HS-27A (cell line): ENCODE measurements at regions not wholly inside any gene's neighbourhood (a gene's known extent, or its start where the extent isn't known, plus 50 kb on each side); places are given as distances from the start of the nearest gene placed in this dataset.

Experiments
- DNase-seq: peaks from one replicate; pipeline ENCODE4 v3.0.0-alpha.2; 2012; ENCODE audit warnings: low read depth, missing footprints

DNA sequence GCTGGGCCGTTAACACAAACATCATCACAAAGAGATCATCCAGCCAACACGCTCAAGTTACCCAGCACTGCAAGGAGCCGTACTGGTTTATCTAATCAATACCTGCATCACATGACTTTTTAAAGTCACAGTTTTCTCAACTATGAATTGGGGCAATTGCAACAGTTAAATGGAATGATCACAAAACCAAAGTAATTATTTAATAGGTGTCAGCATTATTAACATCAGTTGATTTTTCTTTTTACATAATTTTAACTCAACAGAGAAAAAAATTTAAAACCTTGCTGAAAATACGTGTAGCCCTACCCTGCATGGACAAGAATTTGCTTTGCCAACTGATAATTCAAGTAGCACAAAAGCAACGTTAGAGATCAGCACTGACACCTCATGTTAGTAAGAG, 95.7 kb upstream of the SOX9 start:
- DNase-seq = no peak

DNA sequence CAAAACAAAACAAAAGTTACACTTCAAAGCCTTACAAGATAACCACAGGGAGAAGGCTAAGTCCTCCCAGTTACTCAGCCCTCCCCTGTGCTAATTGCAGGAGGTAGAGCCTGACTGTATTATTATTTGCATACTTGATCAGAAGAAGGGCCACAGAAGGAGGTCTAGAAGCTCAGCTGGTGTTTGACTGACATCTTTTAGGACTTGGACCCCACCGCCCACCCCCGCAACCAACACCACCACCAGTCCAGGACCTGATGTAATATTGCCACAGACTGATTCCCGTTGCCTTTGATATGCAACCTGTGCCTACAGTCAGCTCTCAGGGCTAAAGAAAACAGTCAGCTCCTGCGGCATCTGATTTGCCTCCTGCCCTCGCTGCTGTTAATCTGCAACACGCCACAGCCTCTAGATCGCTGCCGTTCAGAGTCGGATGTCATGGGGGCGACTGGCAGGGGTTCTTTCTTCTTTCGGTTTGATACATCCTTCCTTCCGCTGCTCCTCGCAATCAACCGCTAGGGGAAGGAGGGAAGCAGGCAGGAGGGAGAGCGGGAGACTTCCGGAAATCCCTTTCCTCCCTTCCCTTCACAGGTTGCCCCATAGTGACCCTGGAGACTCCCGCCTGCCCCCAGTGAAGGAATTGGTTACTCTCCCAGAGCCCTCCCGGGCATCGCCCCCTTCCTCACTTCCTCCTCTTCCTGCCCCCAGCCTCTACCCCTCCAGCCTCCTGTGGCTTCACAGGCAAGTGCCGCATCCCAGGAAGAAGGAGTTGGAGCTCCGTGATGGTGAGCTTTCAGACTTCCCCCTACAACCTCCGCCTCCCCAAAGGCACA, 90.5 kb upstream of the SOX9 start:
- DNase-seq = no peak

DNA sequence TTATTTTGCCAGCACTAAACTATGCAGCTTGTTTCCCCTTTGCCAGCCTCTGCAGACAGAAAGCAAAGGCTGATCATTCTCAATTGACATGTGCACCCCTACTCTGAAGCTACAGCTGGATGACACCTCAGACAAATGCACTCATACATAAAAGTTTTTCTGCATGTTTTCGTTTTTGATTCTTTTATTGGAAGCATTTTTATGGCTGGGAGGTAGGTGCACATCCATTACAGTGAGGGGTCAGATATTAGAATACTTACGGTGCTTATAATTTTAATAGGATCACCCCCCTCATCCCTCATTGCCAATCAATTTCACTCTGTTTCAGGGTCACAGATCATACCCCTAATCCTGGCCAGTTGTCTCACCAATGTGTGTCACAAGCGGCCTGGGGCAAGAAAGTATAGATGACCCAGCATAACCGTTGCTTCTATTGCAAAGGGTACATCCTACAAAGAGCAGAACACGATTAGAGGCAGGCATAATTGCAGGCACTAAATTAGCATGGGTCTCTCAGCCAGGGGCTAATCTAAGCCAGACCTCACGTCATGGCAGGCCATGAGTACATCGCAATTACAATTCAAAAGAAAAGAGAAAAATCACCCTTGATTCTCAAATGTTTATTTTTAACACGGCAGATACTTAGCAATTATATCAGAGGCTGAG, 89.5 kb upstream of the SOX9 start:
- no peak for DNase-seq

DNA sequence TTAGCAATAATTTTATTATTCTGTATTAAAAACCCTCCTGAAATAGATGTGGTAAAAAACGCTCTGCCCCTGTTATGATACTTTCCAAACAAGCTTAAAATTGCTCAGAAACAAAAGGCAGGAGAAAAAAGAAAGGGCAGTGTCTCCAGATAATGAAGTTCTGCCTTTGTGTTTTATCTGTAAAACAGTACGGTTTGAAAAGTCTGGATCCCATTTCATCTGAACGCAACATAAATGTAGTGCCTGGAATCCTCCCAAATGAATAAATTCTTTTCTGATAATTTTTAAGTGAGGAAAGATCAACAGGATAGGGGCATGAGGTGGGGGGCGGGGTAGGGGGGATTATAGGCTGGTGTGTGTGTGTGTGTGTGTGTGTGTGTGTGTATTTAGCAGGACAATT, 87.5 kb upstream of the SOX9 start:
- no peak for DNase-seq

DNA sequence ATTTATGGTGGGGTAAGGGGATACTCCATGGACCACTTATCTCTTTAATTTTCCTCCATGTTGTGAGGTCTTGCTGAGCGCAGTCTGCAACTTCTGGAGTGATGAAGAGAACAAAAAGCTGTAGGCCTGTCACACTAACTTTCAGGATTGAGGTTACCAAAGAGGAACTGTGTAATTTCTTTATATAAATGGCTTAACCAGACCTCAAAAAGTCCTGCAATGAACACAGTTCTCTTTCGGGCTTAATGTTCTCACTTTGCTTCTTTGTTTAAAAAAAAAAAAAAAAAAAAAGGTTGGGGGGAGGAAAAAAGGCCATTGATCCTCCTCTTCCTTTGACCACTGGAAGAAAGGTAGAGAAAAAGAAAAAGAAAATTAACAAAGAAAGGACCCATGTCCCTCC, 86.8 kb upstream of the SOX9 start:
- no peak for DNase-seq

DNA sequence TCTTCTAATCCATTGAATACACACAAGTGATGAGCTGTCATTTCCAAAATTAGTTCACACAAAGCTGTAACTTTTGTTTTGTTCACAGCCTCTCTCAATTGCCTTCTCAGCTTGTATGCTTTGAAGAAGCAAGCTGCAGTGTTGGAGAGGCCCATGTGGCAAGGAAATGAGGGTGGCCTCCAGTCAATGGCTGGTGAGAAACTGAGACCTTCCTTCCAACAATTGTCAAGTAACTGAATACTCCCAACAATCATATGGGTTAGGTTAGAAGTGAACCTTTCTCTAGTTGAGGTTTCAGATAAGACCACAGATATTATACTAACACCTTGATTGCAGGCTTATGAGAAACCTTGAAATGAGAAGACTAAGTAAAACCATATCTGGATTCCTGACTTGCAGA, 82.4 kb upstream of the SOX9 start:
- DNase-seq = no peak

DNA sequence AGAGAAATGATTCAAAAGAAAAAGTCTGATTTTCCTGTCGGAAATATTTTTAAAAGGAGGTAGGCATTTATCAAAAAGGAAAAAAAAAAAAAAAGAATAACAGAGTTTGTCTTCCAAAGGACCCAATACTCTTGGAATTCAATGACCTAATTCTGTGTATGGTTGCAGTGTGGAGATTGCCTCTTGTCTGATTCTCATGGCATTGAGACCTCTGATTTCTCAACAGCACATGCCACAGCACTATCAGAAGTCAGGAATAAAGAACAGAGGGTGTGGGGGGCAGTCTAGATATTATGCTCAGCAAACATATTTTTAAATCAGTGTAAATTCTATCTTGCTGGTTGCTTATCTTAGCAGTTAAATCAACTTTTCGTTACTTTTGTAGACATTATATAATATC, 81.3 kb upstream of the SOX9 start:
- no peak for DNase-seq

DNA sequence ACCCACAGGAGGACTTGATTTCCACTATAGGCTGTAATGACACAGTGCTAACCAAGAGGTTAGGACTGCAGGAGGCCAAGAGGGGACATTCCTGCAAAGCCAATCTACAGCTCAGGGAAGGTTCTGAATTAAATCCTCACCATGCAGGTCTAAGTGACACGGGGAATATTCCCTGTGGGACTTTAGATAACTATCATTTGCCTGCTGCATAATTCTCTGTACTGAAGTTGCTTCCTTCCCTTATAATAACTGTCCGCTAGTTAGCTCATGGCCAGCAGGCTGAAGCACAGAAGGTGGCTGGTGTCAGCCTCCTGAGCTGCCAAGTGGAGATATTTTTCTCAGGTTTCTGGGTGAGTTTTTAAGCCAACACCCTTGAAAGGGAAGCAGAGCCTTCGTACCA, 74.6 kb upstream of the SOX9 start:
- no peak for DNase-seq

DNA sequence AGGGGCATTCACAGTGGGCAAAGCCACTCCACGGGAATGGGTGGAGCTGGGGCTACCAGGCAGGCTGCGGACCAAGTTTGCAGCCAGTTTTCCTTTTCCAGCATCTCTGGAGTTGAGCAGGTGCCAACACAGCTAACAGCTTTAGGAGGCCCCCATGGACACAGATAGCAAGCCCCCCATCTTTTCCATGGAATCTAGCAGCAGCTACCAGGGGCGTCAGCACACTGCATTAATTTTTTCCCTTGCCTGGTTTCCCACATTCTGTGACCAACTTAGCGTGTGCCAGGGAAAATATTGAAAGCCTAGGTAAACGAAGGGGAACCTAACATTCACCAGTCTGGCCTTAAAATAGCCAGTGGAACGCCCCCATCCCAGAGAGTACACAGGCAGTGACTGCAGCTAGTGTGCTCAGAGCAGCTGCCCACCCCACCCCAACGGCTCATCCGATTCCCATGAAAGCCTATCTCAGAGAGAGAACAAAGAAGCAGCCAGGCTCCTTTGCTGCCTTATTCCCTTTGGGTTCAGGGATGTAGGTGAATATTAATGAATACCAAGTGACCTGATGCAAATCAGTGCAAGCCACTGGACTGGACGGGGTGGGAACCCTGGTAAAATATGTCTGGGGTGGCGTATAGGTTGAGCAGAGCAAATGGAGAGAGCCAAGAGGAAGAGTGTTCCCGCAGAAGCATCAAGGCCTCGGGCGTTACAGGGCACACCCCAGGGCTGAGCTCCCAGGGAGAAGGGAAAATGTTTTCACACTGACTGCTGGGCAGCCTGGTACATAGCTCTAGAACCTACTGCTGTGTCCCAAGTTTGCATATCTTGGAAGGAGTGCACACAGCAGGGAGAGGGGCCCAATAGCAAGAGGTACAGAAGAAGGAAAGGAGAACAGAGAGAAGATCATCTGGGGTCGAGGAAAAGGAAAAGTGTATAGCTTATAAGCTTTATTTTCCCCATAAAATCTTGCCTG, 73.9 kb upstream of the SOX9 start:
- no peak for DNase-seq

DNA sequence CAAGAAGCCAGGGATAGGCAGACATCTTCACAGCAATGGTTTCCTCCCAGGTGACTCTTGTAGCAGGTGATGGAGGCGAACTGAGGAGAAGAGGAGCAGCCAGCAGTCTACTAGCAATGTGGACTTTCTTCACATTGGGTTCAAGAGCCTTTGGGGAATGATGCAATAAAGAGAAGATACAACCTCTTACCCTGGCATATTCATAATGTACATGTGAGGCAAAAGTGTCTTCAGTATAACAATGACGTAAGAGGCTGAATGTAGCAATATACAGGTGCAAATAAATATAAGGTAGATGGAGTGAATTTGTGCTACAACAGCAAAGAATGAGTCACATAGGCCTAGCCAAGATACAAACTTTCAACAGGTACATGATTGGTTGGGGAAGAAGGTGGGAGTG, 70.9 kb upstream of the SOX9 start:
- no peak for DNase-seq

DNA sequence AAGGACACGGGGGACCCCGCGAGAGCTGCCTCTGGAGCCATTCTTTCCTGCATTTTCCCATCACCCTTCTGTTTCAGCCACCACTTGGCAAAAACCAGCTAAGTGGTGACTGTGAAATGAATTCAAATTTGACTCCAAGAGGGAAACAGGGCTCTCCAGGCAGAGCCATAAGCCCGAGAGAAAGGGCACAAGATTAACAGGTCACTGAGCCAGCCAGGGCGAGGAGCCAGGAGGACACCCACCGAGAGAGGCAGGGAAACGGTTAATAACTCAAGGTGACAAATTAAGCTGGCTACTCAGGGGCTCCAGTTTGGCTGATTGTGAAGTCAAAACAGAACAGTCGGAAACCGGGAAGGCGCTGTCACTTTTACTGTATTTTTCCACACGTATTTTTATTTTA, 67.8 kb upstream of the SOX9 start:
- DNase-seq = no peak

DNA sequence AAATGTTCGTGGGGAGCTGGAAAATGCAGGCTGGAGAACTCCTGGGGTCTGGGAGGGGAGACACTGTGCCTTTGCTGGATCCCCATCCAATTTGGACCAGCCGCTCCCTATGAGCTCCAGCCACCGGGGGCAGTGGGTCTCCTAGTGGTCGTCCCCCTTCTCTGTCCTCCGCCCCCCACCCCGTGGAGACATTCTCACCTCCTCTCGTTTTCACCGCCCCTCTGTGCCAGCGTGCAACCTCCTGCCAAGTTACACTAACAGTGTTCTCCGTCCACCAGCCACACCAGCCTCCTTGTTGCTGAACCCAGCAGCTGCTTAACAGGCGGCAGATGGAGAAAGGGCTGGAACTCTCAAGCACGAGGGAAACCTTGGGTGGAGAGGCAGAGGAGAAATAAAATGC, 67.4 kb upstream of the SOX9 start:
- DNase-seq = no peak

DNA sequence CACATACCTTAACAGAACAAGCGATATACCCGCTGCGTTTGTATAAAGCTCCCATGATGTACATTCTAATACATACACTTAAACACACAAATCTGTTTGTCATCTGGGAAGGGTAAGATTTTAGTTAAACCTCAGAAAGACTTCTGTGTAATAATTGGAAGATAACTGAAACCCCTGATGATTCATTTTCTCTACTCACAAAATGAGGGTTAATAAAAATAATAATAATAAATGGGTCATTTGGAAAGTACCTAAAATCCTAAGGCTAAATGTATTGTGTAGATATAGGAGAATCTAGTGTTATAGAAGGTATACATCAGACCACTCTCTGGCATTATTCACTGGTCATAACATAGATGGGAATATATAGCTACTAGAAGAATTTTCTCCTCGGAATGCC, 64.7 kb upstream of the SOX9 start:
- no peak for DNase-seq

DNA sequence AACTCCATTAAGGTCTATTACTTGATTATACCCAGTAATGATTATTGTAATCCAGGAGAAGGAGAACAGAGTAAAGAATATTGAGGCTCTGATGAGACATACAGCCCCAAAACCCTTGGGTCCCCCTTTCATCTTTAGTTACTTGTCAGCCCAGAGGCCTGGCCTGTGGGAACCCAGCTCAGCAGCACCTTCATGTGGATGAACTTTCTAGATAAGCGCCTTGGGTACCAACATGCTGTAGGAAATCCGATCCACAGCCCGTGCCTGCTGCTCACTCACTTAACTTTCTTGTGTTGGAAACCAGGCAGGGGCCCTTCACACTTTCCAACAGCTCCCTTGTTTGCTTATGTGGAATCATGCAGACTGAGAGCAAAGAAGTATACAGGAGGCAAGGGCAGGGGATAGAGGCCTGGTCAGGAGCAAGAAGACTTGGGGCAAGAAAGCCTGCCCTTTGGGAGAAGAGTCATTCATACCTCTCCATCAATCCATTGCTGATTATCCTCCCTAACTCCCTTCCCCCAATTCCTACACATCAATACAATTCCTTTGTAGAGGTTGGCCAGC, 64.0 kb upstream of the SOX9 start:
- DNase-seq = no peak

DNA sequence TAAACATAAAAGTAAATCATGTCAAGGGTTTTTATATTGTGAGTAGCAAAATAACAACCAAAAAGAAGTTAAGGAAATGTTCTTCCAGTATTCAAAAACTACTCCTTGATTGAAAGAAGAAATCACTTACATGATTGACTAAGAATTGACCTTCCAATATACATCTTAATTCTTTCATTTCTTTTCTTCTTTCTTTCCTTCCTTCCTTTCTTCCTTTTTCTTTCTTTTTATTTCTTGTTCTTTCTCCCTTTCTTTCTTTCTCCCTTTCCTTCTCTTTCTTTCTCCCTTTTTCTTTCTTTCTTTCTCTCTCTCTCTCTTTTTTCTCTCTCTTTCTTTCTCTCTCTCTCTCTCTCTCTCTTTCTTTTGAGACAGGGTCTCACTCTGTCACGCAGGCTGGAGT, 60.7 kb upstream of the SOX9 start:
- no peak for DNase-seq

DNA sequence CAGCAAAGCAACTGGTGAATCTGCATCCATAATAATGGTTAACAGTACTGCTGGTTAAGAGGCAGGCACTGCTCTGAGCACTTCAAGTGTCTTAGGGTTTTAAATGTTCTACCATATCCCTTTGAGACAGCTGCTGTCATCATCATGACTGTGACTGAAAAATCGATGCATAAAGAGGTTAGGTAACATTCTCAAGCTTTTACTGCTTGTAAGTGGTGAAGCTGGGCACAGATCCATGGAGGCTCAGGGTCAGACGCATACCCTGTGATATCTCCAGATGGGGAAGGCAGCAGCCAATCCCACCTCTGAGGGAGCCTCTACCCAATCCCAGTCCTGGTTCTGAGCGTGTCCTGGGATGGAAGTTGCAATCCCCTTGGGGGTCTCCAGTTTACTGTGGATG, 57.6 kb upstream of the SOX9 start:
- DNase-seq = no peak

DNA sequence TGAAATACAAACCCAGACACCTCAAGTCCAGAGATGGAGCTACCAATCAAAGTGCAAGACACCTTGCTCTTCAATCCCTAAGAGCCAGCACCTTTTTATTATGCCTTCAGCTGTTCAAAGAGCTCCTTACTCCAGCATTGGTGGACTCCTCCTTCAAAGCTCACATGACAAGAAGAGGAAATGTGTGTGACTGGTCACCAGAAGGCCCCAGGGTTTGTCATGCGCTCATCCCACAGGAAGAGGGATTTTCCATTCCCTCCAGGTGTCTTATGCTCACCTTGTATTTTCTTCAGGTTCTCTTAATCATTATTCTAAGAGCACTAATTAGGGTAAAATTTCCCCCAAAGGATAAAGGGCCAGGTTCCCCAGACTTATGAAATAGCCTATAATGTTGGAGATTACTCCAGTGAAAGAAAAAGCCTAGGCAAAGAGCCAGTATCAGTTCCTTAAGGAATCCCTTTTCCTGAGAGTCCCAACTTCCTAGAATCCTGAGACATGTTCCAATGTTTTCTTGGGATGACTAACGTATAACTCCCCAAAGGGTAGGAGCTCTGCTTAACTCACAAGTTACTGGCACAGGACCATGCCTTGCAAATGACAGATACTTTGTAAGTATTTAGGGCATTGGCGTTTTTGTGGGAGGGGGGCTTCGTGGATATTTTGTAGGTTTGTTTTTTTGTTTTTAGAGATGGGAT, 56.9 kb upstream of the SOX9 start:
- DNase-seq = no peak

DNA sequence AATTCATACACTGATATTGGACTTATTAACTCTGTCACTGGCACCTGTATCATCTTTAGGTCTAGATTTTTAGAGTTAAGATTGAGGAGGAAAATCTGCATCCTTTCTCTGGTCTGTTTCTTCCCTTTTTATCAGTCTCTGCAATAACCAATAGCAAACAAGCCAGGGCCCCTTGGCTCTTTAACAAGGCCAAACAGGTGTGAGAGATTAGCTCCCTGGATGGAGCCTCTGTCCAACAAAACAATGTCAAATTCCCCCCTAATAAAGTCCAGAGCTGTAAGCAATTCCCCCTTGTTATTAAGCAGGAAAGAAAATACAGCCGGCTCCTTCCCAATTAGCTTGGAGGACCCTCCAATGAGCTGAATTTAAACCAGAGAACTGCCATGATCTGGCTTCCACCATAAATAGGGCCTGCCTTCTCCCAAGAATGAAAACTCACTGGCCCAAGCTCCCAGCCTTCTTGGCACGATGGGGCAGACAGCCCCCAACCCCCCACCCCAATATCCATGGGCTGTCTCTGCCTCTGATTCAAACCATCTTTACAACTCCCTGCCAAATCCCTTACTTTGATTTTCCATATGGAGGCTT, 56.1 kb upstream of the SOX9 start:
- DNase-seq = no peak

DNA sequence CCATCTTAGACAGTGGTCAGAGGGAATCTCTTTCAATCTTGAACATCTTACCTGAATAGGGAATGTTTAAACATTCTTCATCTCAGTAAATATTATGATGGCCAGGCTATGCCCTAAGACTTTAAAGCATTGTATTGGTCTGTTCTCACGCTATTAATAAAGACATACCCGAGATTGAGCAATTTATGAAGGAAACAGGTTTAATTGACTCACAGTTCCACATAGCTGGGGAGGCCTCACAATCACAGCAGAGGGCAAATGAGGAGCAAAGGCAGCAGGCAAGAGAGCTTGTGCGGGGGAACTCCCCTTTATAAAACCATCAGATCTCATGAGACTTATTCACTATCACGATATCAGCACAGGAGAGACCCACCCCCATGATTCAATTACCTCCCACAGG, 55.3 kb upstream of the SOX9 start:
- DNase-seq = no peak

DNA sequence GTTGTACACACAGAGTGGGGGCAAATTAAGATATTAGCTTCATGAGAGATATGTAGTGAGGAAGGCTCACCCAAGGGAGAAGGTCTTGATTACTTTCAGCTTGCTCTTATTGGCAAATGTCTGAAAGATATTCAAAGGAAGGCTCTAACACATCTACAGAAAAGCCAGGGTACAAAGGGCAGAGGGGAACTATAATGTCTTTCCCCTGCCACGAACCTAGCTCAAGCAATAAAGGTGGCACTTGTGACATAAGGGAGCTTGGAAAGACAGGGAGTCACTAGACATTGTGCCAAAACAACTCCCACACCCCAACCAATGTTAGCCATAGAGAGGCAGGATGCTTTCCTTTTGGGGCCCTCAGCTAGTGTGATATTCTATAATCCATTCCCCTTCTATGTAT, 52.2 kb upstream of the SOX9 start:
- no peak for DNase-seq

DNA sequence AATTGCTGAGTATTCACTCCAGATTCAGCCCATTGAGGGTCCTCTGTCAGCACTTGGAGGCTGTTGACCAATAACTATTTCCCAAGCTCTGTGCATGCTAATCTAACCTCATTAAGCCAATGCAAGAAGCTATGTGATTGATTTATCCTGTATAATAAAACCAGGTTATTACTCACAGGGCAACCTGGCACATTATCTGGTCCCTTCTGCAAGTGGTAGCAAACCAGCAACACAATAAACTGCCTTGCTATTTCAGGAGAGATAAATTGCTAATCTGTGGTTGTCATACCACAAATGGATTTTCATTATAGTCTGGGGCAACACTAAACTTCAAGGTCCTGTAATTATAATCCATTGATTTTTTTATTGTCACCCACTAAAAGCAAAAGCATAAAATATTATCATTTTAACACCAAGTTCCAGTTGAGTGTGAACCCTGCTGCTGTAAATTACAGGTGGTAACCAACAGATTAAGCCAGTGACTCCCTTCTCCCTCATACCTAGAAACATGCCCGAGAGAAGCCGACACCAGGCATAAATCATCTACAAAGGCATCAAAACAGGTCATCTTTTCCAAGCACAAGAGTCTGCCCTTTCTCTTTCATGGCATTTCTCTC, 51.1 kb upstream of the SOX9 start:
- no peak for DNase-seq
